Activated CD8-positive, alpha-beta T cell treated with anti-CD3 and anti-CD28 coated beads for 36 hours (primary cell): ENCODE measurements at regions not wholly inside any gene's neighbourhood (a gene's known extent, or its start where the extent isn't known, plus 50 kb on each side); places are given as distances from the start of the nearest gene placed in this dataset.

Source experiments
- ATAC-seq: fragments of 200-7000 bp; cut with Tn5 transposase; one replicate; pipeline ENCODE4 v1.10.0; 2021; ENCODE audit warnings: mild to moderate bottlenecking, moderate library complexity
- CTCF ChIA-PET: fragments of 350-600 bp; sonication (Branson Sonifier 250); formaldehyde crosslinking; loops from one replicate; lab custom pipeline; 2021; ENCODE audit warnings: antibody characterized with exemption; lab: Charles Lee
- POLR2A ChIA-PET: fragments of 350-600 bp; sonication (Branson Sonifier 250); formaldehyde crosslinking; loops from one replicate; lab custom pipeline; 2021; ENCODE audit warnings: antibody characterized with exemption; lab: Charles Lee
- DNase-seq: peaks from one replicate; pipeline ENCODE4 v3.0.0-alpha.2; 2020
- H3K27ac Mint-ChIP-seq: one replicate; pipeline ENCODE4 v1.8.0; 2021; ENCODE audit warnings: mild to moderate bottlenecking, mixed read lengths
- H3K27me3 Mint-ChIP-seq: one replicate; pipeline ENCODE4 v1.8.0; 2021; ENCODE audit warnings: mixed read lengths
- H3K36me3 Mint-ChIP-seq: one replicate; pipeline ENCODE4 v1.8.0; 2021; ENCODE audit warnings: low read depth, mixed read lengths
- H3K4me1 Mint-ChIP-seq: one replicate; pipeline ENCODE4 v1.8.0; 2021; ENCODE audit warnings: low read depth, mixed read lengths
- H3K4me3 Mint-ChIP-seq: one replicate; pipeline ENCODE4 v1.8.0; 2021; ENCODE audit warnings: mild to moderate bottlenecking, moderate library complexity, mixed read lengths
- H3K9me3 Mint-ChIP-seq: one replicate; pipeline ENCODE4 v1.8.0; 2021; ENCODE audit warnings: mixed read lengths
- intact Hi-C: fragments of 100-400 bp; cut with micrococcal nuclease; formaldehyde crosslinking; loops from one replicate; pipeline ENCODE4 v1.10.0; 2022
- TF ChIP-seq, protein P1 (sequence below): fragments of 200-600 bp; IDR thresholded peaks from one replicate; pipeline ENCODE4 v1.8.0; 2022; ENCODE audit warnings: antibody characterized with exemption, mild to moderate bottlenecking

DNA sequence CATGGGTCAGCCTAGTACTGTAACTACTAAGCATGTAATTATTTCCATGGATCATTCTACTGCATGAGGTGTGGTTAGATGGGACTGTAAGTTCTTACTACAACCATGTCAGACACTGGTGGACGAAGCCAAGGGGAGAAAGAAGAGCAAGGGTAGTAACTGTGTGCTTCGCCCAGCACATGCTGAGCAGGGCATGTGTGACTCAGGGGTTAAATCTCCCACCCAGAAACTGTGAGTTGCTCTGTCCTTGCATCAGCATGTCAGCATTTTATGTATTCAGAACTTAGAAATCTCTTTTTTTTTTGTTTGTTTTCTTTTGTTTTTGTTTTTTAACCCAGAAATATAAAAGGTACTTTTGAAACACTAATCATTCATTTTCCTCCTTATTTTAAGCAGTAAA is 436.6 kb upstream of the KLF12 start:
- POLR2A ChIA-PET, result no interaction called here
- Mint-ChIP-seq H3K4me3 (no peak overlapping the region), H3K27ac (no peak overlapping the region), H3K9me3 (no peaks in the 10 kb centered on the region), H3K36me3 (no peaks in the 10 kb centered on the region), H3K4me1 (peaks cover 7% of the 10 kb centered on the region), H3K27me3 (peaks cover 33% of the 10 kb centered on the region)
- CTCF ChIA-PET, result no interaction called here
- intact Hi-C loops, result loop anchor here (10.0 kb wide), 1 partner anchor 644 kb away; no protein-coding TSS in a partner anchor
- ATAC-seq (no peak), DNase-seq (no peak)
- TF ChIP-seq, protein P1, sequence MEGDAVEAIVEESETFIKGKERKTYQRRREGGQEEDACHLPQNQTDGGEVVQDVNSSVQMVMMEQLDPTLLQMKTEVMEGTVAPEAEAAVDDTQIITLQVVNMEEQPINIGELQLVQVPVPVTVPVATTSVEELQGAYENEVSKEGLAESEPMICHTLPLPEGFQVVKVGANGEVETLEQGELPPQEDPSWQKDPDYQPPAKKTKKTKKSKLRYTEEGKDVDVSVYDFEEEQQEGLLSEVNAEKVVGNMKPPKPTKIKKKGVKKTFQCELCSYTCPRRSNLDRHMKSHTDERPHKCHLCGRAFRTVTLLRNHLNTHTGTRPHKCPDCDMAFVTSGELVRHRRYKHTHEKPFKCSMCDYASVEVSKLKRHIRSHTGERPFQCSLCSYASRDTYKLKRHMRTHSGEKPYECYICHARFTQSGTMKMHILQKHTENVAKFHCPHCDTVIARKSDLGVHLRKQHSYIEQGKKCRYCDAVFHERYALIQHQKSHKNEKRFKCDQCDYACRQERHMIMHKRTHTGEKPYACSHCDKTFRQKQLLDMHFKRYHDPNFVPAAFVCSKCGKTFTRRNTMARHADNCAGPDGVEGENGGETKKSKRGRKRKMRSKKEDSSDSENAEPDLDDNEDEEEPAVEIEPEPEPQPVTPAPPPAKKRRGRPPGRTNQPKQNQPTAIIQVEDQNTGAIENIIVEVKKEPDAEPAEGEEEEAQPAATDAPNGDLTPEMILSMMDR, result no peak

- Mint-ChIP-seq H3K9me3 (no peaks in the 10 kb centered on the region), H3K4me3 (no peak overlapping the region), H3K27me3 (peaks cover 27% of the 10 kb centered on the region), H3K4me1 (peaks cover 3% of the 10 kb centered on the region), H3K27ac (no peak overlapping the region), H3K36me3 (no peaks in the 10 kb centered on the region)
- TF ChIP-seq, protein P1, result no peak
- intact Hi-C loops, result loop anchor here (10.0 kb wide), 1 partner anchor 645 kb away; no protein-coding TSS in a partner anchor
- CTCF ChIA-PET, result no interaction called here
- no peak for ATAC-seq
- no peak for DNase-seq
- POLR2A ChIA-PET, result no interaction called here
Measured at GRCh38 chr13:74570046-74570445, 435.8 kb upstream of the KLF12 start.

- Mint-ChIP-seq H3K4me3 (no peak overlapping the region), H3K36me3 (no peaks in the 10 kb centered on the region), H3K9me3 (no peaks in the 10 kb centered on the region), H3K27me3 (peaks cover 19% of the 10 kb centered on the region), H3K27ac (no peak overlapping the region), H3K4me1 (no peaks in the 10 kb centered on the region)
- DNase-seq (no peak), ATAC-seq (no peak)
- TF ChIP-seq, protein P1, result no peak
- intact Hi-C loops, result no loop called here
- ChIA-PET POLR2A (no interaction called here), CTCF (interaction anchor here (1.4 kb wide), 1 partner anchor 650 kb away, joined by 3 read pairs; no protein-coding TSS in a partner anchor)
Measured at GRCh38 chr13:74569251-74569650, 435.0 kb upstream of the KLF12 start.

DNA sequence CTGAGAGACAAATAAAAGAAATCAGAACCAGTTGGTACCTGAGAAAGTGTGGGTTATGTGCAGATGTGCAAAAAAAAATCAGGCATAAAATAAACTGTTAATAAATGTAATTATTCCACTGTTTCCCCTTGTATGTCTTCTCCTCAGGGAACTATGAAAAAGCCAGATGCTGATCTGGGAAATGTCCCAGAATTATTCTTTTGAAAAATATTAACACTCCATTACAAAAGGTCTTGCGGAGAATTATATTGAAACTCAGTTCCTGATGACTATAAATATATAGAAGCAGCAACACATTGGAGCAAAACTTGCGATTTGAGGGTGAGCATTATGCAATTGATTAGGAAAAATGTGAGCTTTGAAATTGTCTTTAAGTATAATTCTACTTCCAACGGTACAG is 433.3 kb upstream of the KLF12 start:
- ChIA-PET CTCF (interaction anchor here (0.7 to 1.0 kb wide), 2 partner anchors 13 to 726 kb away, joined by 3 read pairs; no protein-coding TSS in a partner anchor), POLR2A (interaction anchor here (0.7 kb wide), 1 partner anchor 1132 kb away, joined by 3 read pairs; no protein-coding TSS in a partner anchor)
- H3K36me3 Mint-ChIP-seq, result no peaks in the 10 kb centered on the region

DNA sequence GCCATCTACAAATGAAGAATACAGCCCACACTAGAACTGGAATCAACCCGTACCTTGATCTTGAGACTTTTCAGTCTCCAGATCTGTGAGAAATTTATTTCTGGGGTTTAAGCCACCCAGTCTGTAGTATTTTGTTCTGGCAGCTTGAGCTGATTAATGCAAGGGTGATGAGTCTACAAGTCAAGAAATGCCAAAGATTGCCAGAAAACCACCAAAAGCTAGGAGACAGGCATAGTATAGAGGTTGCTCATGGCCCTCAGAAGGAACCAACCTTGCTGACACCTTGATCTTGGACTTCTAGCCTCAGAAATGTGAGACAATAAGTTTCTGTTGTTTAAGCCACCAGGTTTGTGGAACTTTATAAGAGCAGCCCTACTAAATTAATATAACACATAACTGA is 428.2 kb upstream of the KLF12 start:
- H3K4me3 Mint-ChIP-seq, result no peak overlapping the region
- POLR2A ChIA-PET, result no interaction called here
- no peaks in the 10 kb centered on the region for H3K36me3 Mint-ChIP-seq
- CTCF ChIA-PET, result no interaction called here
- intact Hi-C loops, result no loop called here
- H3K27ac Mint-ChIP-seq, result no peak overlapping the region
- ATAC-seq (no peak), DNase-seq (no peak)
- TF ChIP-seq, protein P1, result no peak
- no peaks in the 10 kb centered on the region for H3K4me1 Mint-ChIP-seq
- H3K27me3 Mint-ChIP-seq, result peaks cover 1% of the 10 kb centered on the region
- no peaks in the 10 kb centered on the region for H3K9me3 Mint-ChIP-seq

More for the DNA sequence above, 433.3 kb upstream of the KLF12 start:
- intact Hi-C loops, result no loop called here
- H3K4me3 Mint-ChIP-seq, result no peak overlapping the region
- H3K9me3 Mint-ChIP-seq, result no peaks in the 10 kb centered on the region
- no peaks in the 10 kb centered on the region for H3K4me1 Mint-ChIP-seq
- DNase-seq (no peak), ATAC-seq (no peak)
- TF ChIP-seq, protein P1, result no peak
- H3K27me3 Mint-ChIP-seq, result peaks cover 4% of the 10 kb centered on the region
- H3K27ac Mint-ChIP-seq, result no peak overlapping the region
